H1 (cell line): ENCODE measurements at regions not wholly inside any gene's neighbourhood (a gene's known extent, or its start where the extent isn't known, plus 50 kb on each side); places are given as distances from the start of the nearest gene placed in this dataset.

Source experiments
- CTCF ChIA-PET: fragments of 300-600 bp; sonication (Branson Sonifier 250); formaldehyde crosslinking; loops from one replicate; lab custom pipeline; 2021; ENCODE audit not compliant: partially characterized antibody; lab: Charles Lee
- POLR2A ChIA-PET: fragments of 300-600 bp; sonication (Branson Sonifier 250); formaldehyde crosslinking; loops from one replicate; lab custom pipeline; 2021; ENCODE audit warnings: inconsistent platforms; ENCODE audit not compliant: partially characterized antibody; lab: Charles Lee
- DNase-seq, 2 experiments: peaks; one replicate each; pipeline versions ENCODE4 v3.0.0 to v3.0.0-alpha.2; 2010 to 2022; ENCODE audit warnings: low spot score in 2 of 2, low read depth in 1 of 2, mixed read lengths in 1 of 2
- FAIRE-seq: peaks from 2 replicates; lab custom pipeline; 2011; peaks lifted over from hg19 to GRCh38; lab: Jason Lieb, UNC
- H2AFZ ChIP-seq: 2 replicates; pipeline ENCODE4 v1.8.1; 2012; ENCODE audit warnings: low read length, inconsistent platforms
- H2AK5ac ChIP-seq: 2 replicates; pipeline ENCODE4 v1.6.1; 2013; ENCODE audit warnings: low read depth, low read length
- H2BK120ac ChIP-seq: replicated peaks from 2 replicates; pipeline ENCODE3; 2013; ENCODE audit warnings: low read depth, low read length, inconsistent platforms
- H2BK12ac ChIP-seq: 2 replicates; pipeline ENCODE4 v1.6.1; 2013; ENCODE audit warnings: low read depth, low read length
- H2BK15ac ChIP-seq: 2 replicates; pipeline ENCODE4 v1.6.1; 2013; ENCODE audit warnings: low read length
- H2BK20ac ChIP-seq: 2 replicates; pipeline ENCODE4 v1.6.1; 2013; ENCODE audit warnings: low read length
- H2BK5ac ChIP-seq: 2 replicates; pipeline ENCODE4 v1.6.1; 2013; ENCODE audit warnings: low read depth, low read length
- H3K14ac ChIP-seq: 2 replicates; pipeline ENCODE4 v1.6.1; 2013; ENCODE audit warnings: inconsistent platforms; ENCODE audit not compliant: insufficient read length
- H3K18ac ChIP-seq: 2 replicates; pipeline ENCODE4 v1.6.1; 2013; ENCODE audit warnings: low read length; ENCODE audit errors: extremely low read depth
- H3K23ac ChIP-seq: 2 replicates; pipeline ENCODE4 v1.6.1; 2013; ENCODE audit warnings: inconsistent platforms; ENCODE audit not compliant: insufficient read length
- H3K23me2 ChIP-seq: 2 replicates; pipeline ENCODE4 v1.6.1; 2013; ENCODE audit warnings: low read depth, low read length
- H3K27ac ChIP-seq: 2 replicates; pipeline ENCODE4 v1.6.1; 2011; ENCODE audit warnings: low read depth, low read length, inconsistent platforms
- H3K27me3 ChIP-seq, 4 experiments: replicated peaks in 1 of 4; 1 replicate in 1 of 4; 2 replicates in 3 of 4; pipeline versions ENCODE4 v1.6.1 to v1.8.1; 2011 to 2013; ENCODE audit warnings: low read length in 3 of 4, mild to moderate bottlenecking in 3 of 4, inconsistent platforms in 2 of 4, mixed read lengths in 2 of 4, moderate library complexity in 1 of 4; ENCODE audit not compliant: control insufficient read depth in 3 of 4, insufficient read depth in 3 of 4; ENCODE audit errors: extremely low read depth in 1 of 4
- H3K36me3 ChIP-seq, 4 experiments: 2 replicates each; pipeline versions ENCODE4 v1.6.1 to v1.8.1; 2011 to 2013; ENCODE audit warnings: mild to moderate bottlenecking in 4 of 4, low read length in 3 of 4, moderate library complexity in 2 of 4, control low read depth in 1 of 4, inconsistent platforms in 1 of 4; ENCODE audit not compliant: insufficient read depth in 4 of 4, control insufficient read depth in 2 of 4
- H3K4ac ChIP-seq: replicated peaks from 2 replicates; pipeline ENCODE3; 2013; ENCODE audit warnings: low read length, low read depth, mixed read lengths, inconsistent platforms; ENCODE audit not compliant: insufficient read length
- H3K4me1 ChIP-seq, 4 experiments: replicated peaks in 1 of 4; 1 replicate in 1 of 4; 2 replicates in 3 of 4; pipeline versions ENCODE4 v1.6.1 to v1.8.1; 2011 to 2013; ENCODE audit warnings: low read length in 3 of 4, inconsistent platforms in 2 of 4, mixed read lengths in 1 of 4; ENCODE audit not compliant: insufficient read depth in 4 of 4, control insufficient read depth in 3 of 4
- H3K4me2 ChIP-seq, 2 experiments: 2 replicates each; pipeline versions ENCODE4 v1.6.1 to v1.8.1; 2011 to 2013; ENCODE audit warnings: low read depth in 2 of 2, low read length in 2 of 2, control low read depth in 1 of 2, inconsistent platforms in 1 of 2, mild to moderate bottlenecking in 1 of 2; ENCODE audit not compliant: insufficient read depth in 1 of 2
- H3K4me3 ChIP-seq, 4 experiments: fragments of 200-600, 300-600 bp in 1 of 4; sonication (generic), shearing (Covaris generic), sonication (Bioruptor Twin) in 1 of 4; 2 replicates each; pipeline versions ENCODE4 v1.5.1 to v1.8.1; 2011 to 2016; ENCODE audit warnings: low read length in 4 of 4, low read depth in 3 of 4, control low read depth in 2 of 4, inconsistent platforms in 2 of 4, mild to moderate bottlenecking in 2 of 4, mixed read lengths in 1 of 4, moderate library complexity in 1 of 4; ENCODE audit not compliant: insufficient read depth in 2 of 4; ENCODE audit errors: extremely low read depth in 1 of 4
- H3K56ac ChIP-seq: replicated peaks from 2 replicates; pipeline ENCODE3; 2013; ENCODE audit warnings: low read depth, mild to moderate bottlenecking, mixed read lengths, low read length, inconsistent platforms; ENCODE audit not compliant: insufficient read length
- H3K79me1 ChIP-seq: 2 replicates; pipeline ENCODE4 v1.6.1; 2013; ENCODE audit warnings: low read depth, low read length, control low read depth
- H3K79me2 ChIP-seq, 2 experiments: 2 replicates each; pipeline versions ENCODE4 v1.6.1 to v1.8.1; 2012 to 2013; ENCODE audit warnings: low read length in 2 of 2, mild to moderate bottlenecking in 2 of 2, inconsistent platforms in 1 of 2; ENCODE audit not compliant: insufficient read depth in 2 of 2, control insufficient read depth in 1 of 2
- H3K9ac ChIP-seq, 4 experiments: replicated peaks in 1 of 4; 1 replicate in 1 of 4; 2 replicates in 3 of 4; pipeline versions ENCODE4 v1.6.1 to v1.8.1; 2011 to 2013; ENCODE audit warnings: low read depth in 3 of 4, low read length in 3 of 4, control low read depth in 2 of 4, mild to moderate bottlenecking in 2 of 4, moderate library complexity in 2 of 4, inconsistent platforms in 1 of 4; ENCODE audit errors: extremely low read depth in 1 of 4
- H3K9me3 ChIP-seq, 2 experiments: 2 replicates each; pipeline versions ENCODE4 v1.6.1 to v1.8.1; 2012 to 2013; ENCODE audit warnings: mild to moderate bottlenecking in 2 of 2, moderate library complexity in 2 of 2, control low read depth in 1 of 2, inconsistent platforms in 1 of 2, low read depth in 1 of 2, low read length in 1 of 2, mixed read lengths in 1 of 2; ENCODE audit not compliant: insufficient read depth in 2 of 2
- H4K20me1 ChIP-seq, 2 experiments: replicated peaks in 1 of 2; 2 replicates each; pipeline versions ENCODE3 to v1.8.1; 2011 to 2013; ENCODE audit warnings: inconsistent platforms in 2 of 2, low read length in 2 of 2, mild to moderate bottlenecking in 1 of 2; ENCODE audit not compliant: insufficient read depth in 2 of 2, control insufficient read depth in 1 of 2
- H4K5ac ChIP-seq: 2 replicates; pipeline ENCODE4 v1.6.1; 2013; ENCODE audit warnings: low read length, low read depth, mixed read lengths, inconsistent platforms; ENCODE audit not compliant: insufficient read length
- H4K8ac ChIP-seq: 2 replicates; pipeline ENCODE4 v1.8.0; 2013; ENCODE audit warnings: mild to moderate bottlenecking, moderate library complexity, low read length, inconsistent platforms; ENCODE audit not compliant: insufficient read depth; ENCODE audit errors: extremely low read depth
- H4K91ac ChIP-seq: replicated peaks from 2 replicates; pipeline ENCODE3; 2013; ENCODE audit warnings: low read length, mixed read lengths, inconsistent platforms; ENCODE audit not compliant: insufficient read length
- BACH1 ChIP-seq: IDR thresholded peaks from 2 replicates; pipeline ENCODE4 v1.6.1; 2012; ENCODE audit warnings: low read length, improper control_type of control experiment
- CTCF ChIP-seq, 3 experiments: IDR thresholded peaks; 1 replicate in 2 of 3; 2 replicates in 1 of 3; pipeline versions ENCODE4 v1.5.1 to v1.6.1; 2011; ENCODE audit warnings: low read length in 3 of 3, mild to moderate bottlenecking in 3 of 3, inconsistent platforms in 2 of 3, low read depth in 1 of 3, moderate library complexity in 1 of 3; ENCODE audit not compliant: insufficient read depth in 1 of 3; ENCODE audit errors: control extremely low read depth in 1 of 3
- NRF1 ChIP-seq: IDR thresholded peaks from 2 replicates; pipeline ENCODE4 v1.6.1; 2011; ENCODE audit warnings: mild to moderate bottlenecking, low read depth, low read length, improper control_type of control experiment
- PHF8 ChIP-seq: fragments of 200-600 bp; sonication (generic); conservative IDR thresholded peaks from 2 replicates; pipeline ENCODE4 v1.7.1; 2012; ENCODE audit warnings: low read depth, mild to moderate bottlenecking, inconsistent platforms, low read length, moderate library complexity
- POU5F1 ChIP-seq: IDR thresholded peaks from 2 replicates; pipeline ENCODE4 v1.6.1; 2011; ENCODE audit warnings: low read depth, mild to moderate bottlenecking, low read length, moderate library complexity
- RAD21 ChIP-seq, 2 experiments: IDR thresholded peaks in 1 of 2; conservative IDR thresholded peaks in 1 of 2; 2 replicates each; pipeline ENCODE4 v1.6.1; 2011; ENCODE audit warnings: low read depth in 2 of 2, low read length in 2 of 2, improper control_type of control experiment in 1 of 2, inconsistent platforms in 1 of 2, mild to moderate bottlenecking in 1 of 2, moderate library complexity in 1 of 2
- RBBP5 ChIP-seq: IDR thresholded peaks from 2 replicates; pipeline ENCODE4 v1.7.1; 2012; ENCODE audit warnings: low read depth, mild to moderate bottlenecking, inconsistent platforms, low read length, moderate library complexity, borderline replicate concordance
- RFX5 ChIP-seq: IDR thresholded peaks from 2 replicates; pipeline ENCODE4 v1.6.1; 2011; ENCODE audit warnings: low read depth, low read length, improper control_type of control experiment, borderline replicate concordance
- RNF2 ChIP-seq: fragments of 200-900, 300-1000 bp; sonication (generic); IDR thresholded peaks from 2 replicates; pipeline ENCODE4 v1.7.1; 2016; ENCODE audit warnings: borderline replicate concordance, low read depth, mild to moderate bottlenecking, antibody characterized with exemption, low read length; ENCODE audit not compliant: poor library complexity, severe bottlenecking; ENCODE audit errors: missing control alignments
- SIN3A ChIP-seq, 2 experiments: IDR thresholded peaks in 1 of 2; conservative IDR thresholded peaks in 1 of 2; 2 replicates each; pipeline ENCODE4 v1.6.1; 2011 to 2012; ENCODE audit warnings: low read length in 2 of 2, improper control_type of control experiment in 1 of 2, low read depth in 1 of 2, mild to moderate bottlenecking in 1 of 2
- TAF1 ChIP-seq: IDR thresholded peaks from 2 replicates; pipeline ENCODE4 v1.6.1; 2011; ENCODE audit warnings: mild to moderate bottlenecking, low read depth, low read length
- WGBS, 2 experiments: shearing (Covaris generic) in 1 of 2; methylation state at CpG; one replicate each; pipeline versions ENCODE4 v1.1.6 to v1.1.7; 2013 to 2015; ENCODE audit warnings: low lambda C conversion rate in 2 of 2, mixed read lengths in 2 of 2, inconsistent platforms in 1 of 2, low coverage in 1 of 2, missing lambda C conversion rate in 1 of 2; ENCODE audit not compliant: insufficient replicate concordance in 2 of 2, insufficient coverage in 1 of 2, insufficient read length in 1 of 2; ENCODE audit errors: extremely low coverage in 1 of 2, missing lambda C conversion rate in 1 of 2; 5-methylcytosine and 5-hydroxymethylcytosine counted together

GRCh38 chr2:151193576-151193975 lies 68.1 kb downstream of the RBM43 start:
- DNase-seq (no peak), FAIRE-seq (no peak)
- 85% methylated on average over 4 of the region's 4 CpGs; no CpG with 5 or more reads in 1 of the 2 experiments for WGBS, 2 experiments
- H3K9me3 ChIP-seq, result no peaks in the 10 kb centered on the region
- no peaks in the 10 kb centered on the region for H3K79me1 ChIP-seq
- ChIA-PET CTCF (interaction anchor here (0.6 to 3.5 kb wide), 3 partner anchors 16 to 47 kb away, joined by 3 to 19 read pairs (median 3); no protein-coding TSS in a partner anchor), POLR2A (no interaction called here)
- H4K5ac ChIP-seq, result no peak overlapping the region
- H3K23me2 ChIP-seq, result peaks cover 2% of the 10 kb centered on the region; the same call in 1 of the 2 replicates
- no peak overlapping the region for H3K9ac ChIP-seq
- H2BK120ac ChIP-seq, result no peak overlapping the region
- no peak overlapping the region for H2AK5ac ChIP-seq
- H4K91ac ChIP-seq, result no peak overlapping the region
- H4K8ac ChIP-seq, result no peak overlapping the region
- no peak overlapping the region for H2BK20ac ChIP-seq
- no peaks in the 10 kb centered on the region for H3K36me3 ChIP-seq
- H3K23ac ChIP-seq, result no peak overlapping the region
- no peak overlapping the region for H2BK15ac ChIP-seq
- H3K4me2 ChIP-seq, result no peak overlapping the region
- H3K4me3 ChIP-seq, result no peak overlapping the region
- H3K56ac ChIP-seq, result no peak overlapping the region
- H3K27me3 ChIP-seq, result no peaks in the 10 kb centered on the region
- no peak overlapping the region for H3K14ac ChIP-seq
- no peak overlapping the region for H2BK5ac ChIP-seq
- no peak overlapping the region for H3K4ac ChIP-seq
- H3K18ac ChIP-seq, result no peak overlapping the region
- no peaks in the 10 kb centered on the region for H4K20me1 ChIP-seq
- H2AFZ ChIP-seq, result no peak overlapping the region
- H2BK12ac ChIP-seq, result no peak overlapping the region
- no peaks in the 10 kb centered on the region for H3K4me1 ChIP-seq
- H3K27ac ChIP-seq, result no peak overlapping the region
- no peaks in the 10 kb centered on the region for H3K79me2 ChIP-seq
- no peak for TF ChIP-seq PHF8
- no peak for TF ChIP-seq RBBP5
- peak in 1 of 3 experiments; percentile 36; a peak in 1 of 4 replicates for TF ChIP-seq CTCF (IDR thresholded peaks at IDR 0.05; ENCODE audit: control extremely low read depth in 1 of 3, insufficient read depth in 1 of 3, low read depth in 1 of 3, low read length in 3 of 3)
- no peak for TF ChIP-seq RFX5
- TF ChIP-seq RAD21 (IDR thresholded peaks at IDR 0.05 in 1 of 2, conservative IDR thresholded peaks at IDR 0.05 in 1 of 2; ENCODE audit: low read depth in 2 of 2, low read length in 2 of 2), result peak; percentile 20 to 47; a peak in 2 of 4 replicates
- no peak for TF ChIP-seq RNF2
- no peak for TF ChIP-seq POU5F1
- TF ChIP-seq TAF1, result no peak
- TF ChIP-seq NRF1, result no peak
- no peak for TF ChIP-seq SIN3A (conservative IDR thresholded peaks at IDR 0.05 in 1 of 2, IDR thresholded peaks at IDR 0.05 in 1 of 2; ENCODE audit: low read depth in 1 of 2, low read length in 2 of 2)
- TF ChIP-seq BACH1, result no peak
